ENCODE measurements at regions not wholly inside any gene's neighbourhood (a gene's known extent, or its start where the extent isn't known, plus 50 kb on each side); places are given as distances from the start of the nearest gene placed in this dataset.

DNA sequence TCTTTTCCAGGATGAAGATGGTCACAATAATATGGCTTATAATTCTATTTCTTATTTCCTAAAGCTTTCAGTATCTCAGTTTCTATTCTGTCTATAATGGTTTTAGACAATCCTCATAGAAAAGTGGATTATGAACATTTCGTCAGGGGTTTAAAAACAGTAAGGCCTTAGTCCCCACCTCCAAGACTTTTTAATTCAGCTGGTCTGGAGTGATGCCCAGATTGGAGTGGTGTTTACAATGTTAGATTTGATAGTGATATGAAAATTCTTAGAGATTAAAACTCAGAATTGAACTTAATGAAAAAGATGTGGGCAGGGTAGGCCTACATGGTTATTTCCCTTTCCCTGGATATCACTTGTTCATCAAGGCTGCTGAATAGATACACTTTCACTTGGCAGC, 1238.3 kb downstream of the SORCS3 start:
- DNase-seq (ENCODE audit: low read depth in 2 of 2), result no peak

DNA sequence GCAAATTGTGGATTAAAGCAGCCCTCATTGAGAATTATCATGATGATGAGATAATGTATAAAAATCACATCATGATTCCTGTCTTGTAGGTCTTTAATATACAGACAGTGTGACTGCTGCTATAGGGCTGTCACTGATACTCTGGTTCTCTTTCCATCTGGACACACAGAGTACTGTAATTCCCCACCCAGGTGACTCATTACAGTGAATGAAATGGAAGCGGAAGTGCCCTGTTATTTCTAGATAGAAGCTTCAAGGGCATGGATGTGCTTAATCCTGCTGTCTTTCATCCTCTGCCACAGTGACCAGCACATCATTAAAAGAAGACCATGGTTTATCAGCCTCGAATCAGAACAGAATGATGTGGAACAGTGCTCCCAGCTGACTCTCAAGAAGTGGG, 1234.0 kb downstream of the SORCS3 start:
- no peak for DNase-seq (ENCODE audit: low read depth in 2 of 2)

DNA sequence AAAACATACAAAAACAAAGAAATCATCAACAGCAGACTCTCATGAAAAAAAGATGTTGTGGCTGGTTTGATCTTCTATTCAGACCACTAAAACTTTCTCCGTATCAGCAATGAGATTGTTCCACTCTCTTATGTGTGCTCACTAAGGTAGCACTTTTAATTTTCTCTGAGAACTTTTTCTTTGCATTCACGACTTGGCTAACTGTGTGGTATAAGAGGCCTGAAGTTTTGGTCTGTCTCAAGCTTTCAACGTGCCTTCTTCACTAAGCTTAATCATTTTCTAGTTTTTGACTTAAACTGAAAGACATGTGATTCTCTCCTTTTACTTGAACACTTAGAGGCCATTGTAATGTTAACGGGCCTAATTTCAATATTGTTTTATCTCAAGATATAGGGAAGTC, 1231.6 kb downstream of the SORCS3 start:
- DNase-seq (ENCODE audit: low read depth in 2 of 2), result no peak

DNA sequence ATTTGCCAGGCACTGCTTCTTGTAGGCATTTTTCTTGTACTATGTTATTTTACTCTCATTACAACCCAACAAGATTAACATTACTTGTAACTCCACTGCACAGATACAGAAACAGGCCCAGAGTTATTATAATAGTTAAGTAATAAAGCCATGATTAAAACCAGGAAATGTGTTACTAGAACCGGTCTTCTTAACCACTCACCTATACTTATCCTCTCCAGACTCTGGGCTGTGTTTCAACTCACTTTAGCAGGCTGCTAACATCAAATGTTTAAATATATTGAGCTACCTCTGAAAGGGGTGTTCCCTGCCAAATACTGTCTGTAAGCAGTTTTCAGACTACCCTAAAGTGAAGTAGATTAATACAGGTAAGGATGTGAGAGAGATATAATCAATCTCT, 1227.8 kb downstream of the SORCS3 start:
- no peak for DNase-seq (ENCODE audit: low read depth in 2 of 2)

DNA sequence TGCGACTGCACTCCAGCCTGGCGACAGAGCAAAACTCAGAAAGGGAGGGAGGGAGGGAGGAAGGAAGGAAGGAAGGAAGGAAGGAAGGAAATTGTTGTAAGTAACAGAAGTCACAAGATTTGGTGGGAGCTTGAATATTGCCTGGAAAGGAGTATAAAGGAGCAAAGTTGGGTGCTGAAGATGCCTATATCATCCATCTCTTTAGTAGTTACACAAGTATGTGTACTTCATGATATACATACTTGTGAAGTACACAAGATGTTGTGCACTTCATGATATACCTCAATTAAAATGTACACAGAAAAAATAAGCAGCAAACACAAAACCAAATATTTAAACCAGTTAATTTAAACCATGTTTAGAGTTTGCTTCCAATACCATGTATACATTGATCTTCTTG, 1223.8 kb downstream of the SORCS3 start:
- no peak for DNase-seq (ENCODE audit: low read depth in 2 of 2)

DNA sequence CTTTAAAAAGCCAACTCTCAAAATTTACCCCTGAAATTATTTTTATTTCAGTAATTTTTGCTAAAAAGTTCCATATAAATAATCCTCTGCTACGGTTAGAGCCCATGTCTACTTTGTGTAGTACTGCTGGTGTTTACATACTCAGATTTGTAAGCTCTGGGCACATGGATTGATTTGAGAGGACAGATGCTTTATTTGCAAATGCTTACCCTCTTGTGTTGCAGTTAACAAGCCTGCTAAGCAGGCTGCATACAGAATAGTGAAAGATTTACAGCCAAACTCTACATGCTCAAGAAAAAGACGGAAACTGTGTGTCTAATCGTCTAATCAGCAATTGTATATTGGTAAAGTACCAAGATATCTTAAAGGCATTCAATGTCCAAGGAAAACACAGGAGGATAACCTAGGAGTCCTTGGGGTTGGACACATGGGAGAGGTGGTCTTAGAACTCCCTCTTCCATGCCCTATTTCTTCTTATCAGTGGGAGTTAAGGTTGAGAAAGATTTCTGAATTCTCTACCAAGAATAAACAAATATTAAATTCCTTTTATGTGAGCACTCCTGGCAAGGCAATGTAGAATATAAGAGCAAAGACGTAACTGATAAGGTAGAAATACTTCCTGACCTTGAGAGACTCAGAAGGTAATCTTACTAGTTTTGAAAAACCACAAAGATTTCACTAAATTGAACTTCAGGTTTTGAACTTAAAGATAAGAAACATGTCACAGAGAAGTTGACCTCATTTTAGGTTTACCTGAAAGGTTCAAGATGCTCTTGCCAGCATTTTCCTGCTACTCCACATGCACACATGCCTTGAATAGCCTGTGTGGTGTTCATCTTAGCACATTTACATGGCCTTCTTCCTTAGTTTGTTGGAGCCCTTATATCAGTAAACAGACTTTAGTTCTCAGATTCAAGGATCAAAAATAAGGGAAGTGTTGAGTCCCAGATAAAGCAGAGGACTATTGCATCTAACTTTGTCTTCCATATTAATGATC, 1216.5 kb downstream of the SORCS3 start:
- DNase-seq (ENCODE audit: low read depth in 2 of 2), result no peak

DNA sequence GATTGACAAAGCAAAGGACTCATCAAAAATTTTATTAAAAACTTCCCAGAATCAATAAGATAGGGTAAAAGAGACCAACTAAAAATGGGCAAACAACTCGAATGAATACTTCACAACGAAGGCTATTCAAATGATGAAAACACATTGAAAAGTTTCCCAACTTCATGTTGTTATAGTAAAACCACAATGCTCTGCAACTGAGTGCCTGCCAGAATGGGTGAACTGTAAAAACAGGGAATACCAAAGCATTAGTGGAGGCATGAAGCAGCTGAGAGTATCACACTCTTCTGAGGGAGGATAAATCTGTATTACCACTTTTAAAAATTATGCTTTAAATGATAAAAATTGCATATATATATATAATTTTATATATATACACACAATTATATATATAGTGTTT, 1214.7 kb downstream of the SORCS3 start:
- DNase-seq (ENCODE audit: low read depth in 2 of 2), result no peak

DNA sequence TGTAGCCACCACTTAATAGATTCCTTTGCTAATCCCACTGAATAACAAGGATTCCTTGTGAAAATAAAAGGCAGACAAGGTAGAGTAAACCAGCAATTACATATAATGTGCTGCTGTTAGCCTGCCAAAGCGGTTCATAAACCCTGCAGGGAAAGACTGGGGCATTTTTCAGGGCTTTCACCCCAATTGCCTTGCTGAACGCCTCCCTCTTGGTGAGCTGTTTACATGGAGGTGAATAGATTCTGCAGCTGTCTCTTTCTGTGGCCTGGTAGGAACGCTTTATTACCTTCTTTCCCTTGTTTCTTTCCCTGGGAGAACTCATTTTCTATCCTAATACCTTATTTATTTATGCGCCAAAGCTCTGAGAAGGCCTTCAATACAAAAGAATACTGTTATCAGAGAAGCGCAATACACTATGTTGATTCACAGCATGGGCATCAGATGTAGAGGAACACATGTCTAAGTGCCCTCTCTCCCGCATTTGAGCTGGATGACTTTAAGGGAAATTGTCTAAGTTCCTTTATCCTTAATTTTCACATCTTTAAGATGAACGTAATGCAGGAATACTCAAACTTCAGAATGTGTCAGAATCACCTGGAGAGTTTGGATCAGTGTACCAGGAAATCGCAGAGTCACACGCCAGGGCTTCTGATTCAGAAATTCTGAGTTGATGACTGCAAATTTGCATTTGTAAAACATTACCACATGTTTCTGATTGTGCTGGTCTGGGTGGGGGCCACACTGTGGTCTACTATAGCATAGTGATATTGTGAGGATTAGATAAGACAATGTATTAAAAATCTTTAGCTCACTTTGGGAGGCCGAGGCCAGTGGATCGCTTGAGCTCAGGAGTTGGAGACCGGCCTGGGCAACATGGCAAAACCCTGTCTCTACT, 1203.8 kb downstream of the SORCS3 start:
- no peak for DNase-seq (ENCODE audit: low read depth in 2 of 2)

DNA sequence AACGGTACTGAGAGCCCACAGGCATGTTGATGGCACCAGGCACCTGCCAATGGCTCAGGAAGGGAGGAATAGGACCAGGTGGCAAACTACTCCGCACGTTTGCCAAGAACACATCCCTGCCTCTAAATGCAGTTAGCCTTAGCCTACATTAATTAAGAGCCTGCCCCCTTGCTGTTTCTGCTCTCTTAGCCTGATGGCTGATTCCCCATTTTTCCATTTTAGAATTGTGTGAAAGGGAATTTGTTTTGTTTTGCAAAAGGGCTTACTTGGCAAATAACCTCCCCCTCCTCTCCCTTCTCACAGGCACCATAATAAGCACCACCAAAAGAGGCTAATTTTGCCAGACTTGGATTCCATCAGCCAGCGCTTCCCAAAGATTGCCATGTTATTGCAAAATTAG, 1203.2 kb downstream of the SORCS3 start:
- DNase-seq (ENCODE audit: low read depth in 2 of 2), result no peak

DNA sequence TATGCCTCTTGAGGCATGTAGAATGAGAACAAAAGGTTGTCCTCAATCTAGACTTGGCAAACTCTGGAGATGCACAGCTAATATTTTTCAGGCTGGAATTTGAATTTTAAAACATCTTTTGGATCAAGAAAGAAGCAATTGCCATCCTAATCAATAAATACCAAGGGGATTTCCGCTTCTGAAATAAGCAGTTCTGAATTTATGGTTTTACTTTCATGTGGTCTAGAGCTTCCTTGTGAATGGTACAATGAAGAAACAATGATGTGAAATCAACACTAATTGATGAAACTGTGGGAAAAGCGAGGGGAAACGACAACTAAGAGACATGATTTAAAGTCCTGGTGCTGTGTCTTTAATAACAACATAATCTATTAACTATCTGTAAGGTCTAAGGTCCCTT, 1202.7 kb downstream of the SORCS3 start:
- no peak for DNase-seq (ENCODE audit: low read depth in 2 of 2)

DNA sequence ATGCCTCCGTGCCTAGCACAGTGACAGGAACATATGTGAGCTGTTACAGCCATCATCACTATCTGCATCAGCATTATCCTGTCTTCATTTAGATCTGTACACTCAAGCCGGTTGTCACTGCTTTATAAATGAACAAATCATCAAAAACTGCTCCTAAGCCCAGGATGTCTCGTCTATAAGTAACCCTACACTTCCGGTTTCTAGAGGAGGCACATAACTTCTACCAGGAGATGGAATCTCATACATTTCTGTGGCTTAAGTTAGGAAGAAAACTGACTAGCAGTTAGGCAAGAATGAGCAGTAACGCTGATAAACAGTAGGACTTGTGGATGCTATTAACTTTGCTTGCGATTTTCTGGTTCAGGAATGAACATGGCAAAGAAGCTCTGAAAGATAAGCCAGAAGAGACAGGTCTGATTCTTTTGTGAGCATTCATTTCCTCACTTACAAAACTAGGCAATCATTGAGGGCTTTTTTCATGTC, 1199.2 kb downstream of the SORCS3 start:
- no peak for DNase-seq (ENCODE audit: low read depth in 2 of 2)

DNA sequence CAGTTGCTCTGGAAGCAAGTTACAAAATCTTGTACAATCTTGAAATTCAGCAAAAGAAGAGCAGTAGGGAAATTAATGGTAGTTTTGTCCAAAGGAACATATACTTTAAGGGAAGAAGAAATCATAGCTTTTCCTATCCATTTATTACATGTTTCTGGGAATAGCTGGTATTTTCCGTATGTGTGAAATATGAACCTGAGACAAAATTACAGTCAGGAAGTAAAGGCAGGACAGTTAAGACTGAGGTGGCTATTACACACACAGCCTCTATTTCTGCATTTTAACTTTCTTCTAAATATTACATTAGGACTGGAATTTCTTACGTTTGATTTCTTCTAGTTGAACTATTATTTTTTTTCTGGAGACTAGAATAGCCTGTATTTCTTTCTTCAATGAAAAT, 1197.3 kb downstream of the SORCS3 start:
- no peak for DNase-seq (ENCODE audit: low read depth in 2 of 2)

DNA sequence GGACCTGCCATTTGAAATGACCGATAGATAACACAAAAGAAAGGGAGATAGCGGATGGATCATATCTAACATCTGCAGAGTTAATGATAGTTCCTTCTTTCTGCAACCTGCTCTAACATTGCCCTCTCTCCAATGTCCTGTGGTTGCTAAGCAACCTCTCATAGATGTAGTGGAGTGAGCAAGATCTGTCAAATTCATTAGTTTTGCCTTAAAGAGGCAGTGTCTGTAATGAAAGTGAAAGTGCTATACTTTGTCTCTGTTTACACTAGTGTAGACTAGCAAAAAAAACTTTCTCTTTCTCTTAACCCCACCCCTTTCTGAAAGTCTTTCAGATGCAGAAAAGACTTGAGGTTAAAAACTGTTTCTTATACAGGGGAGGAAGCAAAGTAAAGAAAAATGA, 1196.9 kb downstream of the SORCS3 start:
- DNase-seq (ENCODE audit: low read depth in 2 of 2), result no peak

DNA sequence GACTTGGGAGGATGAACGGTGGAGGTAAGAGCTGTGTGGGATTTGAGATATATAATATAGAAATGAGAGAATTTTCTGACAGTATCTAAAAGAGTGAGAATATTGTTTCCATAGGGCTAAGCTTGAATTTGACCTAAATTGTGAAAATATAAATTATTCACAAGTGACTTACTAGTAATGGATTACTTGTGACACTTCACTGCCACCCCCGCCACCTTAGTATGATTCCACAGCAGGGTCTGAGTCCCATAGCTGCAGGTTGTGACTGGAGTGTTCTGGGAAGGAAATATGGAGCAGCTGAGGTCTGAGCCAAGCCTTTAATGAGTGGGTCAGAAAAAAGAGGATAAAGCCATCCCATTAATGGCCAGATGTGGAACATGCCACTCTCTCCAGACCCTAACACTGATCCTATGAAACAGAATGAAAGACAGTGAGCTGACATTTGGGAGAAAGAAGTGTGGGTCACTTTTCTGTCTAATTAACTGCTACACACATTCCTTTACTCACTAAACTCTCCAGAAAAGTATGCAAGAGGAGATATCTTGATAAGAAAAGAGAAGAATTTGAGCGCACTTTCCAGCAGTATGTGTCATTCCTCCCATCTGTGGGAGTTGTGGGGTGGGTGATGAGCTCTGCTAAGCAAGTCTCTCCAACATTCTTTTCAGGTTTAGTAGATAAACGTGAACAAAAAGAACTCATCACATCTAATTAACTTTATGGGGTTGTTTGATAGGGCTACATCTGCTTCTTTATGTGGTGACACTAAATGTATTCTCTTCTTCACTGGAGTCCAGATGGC, 1193.4 kb downstream of the SORCS3 start:
- no peak for DNase-seq (ENCODE audit: low read depth in 2 of 2)

DNA sequence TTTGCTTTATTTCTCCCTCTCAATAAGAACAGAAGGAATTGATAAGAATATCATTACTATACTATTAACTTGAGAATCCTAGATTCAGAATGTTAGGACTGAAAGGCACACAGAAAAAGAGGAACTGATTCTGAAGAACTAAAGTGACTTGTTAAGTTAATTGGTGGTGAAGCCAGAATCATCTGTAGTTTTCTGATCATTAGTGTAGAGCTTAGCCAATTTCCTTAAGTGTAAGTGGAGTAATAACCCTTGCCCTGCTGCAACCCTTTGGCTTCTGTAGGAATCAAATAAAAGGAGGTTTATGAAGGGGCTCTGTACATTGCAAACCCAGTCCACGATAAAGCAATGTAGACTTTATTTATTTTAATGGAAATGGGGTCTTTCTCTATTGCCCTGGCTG, 1186.0 kb downstream of the SORCS3 start:
- no peak for DNase-seq (ENCODE audit: low read depth in 2 of 2)

DNA sequence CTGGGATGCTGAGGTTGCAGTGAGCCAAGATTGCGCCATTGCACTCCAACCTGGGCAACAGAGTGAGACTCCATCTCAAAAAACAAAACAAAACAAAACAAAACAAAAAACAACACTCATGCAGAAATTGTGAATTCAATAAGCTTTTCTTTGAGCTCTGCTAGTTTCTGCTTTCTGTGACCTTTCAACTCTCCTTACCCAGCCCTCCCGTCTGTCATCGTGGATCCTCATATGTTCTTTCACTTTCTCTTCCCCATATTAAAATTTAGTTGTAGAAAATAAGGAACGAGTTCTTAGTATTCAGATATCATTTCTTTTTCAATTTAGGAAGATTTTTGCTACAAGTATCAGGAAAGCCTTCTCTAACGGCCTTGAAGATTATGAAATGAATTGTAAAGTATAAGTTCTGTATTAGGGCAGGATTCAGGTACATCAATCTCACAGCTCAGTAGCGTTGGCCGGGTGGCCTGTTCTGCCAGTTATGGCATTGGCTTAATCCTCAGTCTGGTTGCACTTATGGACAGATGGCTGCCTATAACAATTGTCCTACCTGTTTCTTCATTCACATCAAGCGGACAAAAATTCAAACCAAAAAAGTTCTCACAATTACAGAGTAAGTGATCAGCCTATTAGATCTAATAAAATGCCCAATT, 1167.0 kb downstream of the SORCS3 start:
- no peak for DNase-seq (ENCODE audit: low read depth in 2 of 2)

DNA sequence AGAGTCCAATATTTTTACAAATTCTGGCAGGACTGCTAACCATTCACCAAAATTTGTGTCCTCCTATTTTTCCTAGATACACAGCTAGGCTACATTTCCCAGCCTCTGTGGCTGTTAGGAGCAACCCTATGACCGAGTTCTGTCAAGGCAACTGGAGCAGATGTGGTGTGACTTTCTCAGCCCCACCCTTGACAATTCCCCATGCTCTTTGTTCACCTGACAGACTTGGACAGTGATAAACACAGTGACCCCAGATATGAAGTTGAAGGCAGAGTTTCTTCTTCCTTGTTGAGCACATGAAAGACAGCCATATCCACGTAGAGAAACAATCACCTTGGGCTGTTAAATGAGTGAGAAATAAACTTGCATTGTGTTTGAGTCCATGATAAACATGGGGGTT, 1162.1 kb downstream of the SORCS3 start:
- no peak for DNase-seq (ENCODE audit: low read depth in 2 of 2)

DNA sequence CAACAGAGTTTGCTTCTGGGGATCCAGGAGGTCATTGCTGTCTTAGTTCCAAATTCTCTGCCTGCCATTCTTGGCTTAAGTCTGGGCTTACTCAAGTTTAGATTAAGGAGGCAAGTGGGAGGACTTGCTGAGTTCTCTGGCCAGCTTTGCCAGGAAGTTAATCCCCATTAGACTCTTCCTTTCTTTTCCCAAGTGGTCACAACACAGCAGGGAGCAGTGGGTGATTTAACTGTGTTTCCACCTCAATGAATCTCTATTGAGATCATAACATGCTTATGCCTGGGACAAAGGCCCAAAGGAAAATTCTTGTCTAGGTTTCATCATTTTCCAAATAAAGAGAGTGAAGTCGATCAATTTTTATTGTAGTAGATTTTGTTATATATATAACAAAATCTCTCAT, 1159.6 kb downstream of the SORCS3 start:
- DNase-seq (ENCODE audit: low read depth in 2 of 2), result no peak

DNA sequence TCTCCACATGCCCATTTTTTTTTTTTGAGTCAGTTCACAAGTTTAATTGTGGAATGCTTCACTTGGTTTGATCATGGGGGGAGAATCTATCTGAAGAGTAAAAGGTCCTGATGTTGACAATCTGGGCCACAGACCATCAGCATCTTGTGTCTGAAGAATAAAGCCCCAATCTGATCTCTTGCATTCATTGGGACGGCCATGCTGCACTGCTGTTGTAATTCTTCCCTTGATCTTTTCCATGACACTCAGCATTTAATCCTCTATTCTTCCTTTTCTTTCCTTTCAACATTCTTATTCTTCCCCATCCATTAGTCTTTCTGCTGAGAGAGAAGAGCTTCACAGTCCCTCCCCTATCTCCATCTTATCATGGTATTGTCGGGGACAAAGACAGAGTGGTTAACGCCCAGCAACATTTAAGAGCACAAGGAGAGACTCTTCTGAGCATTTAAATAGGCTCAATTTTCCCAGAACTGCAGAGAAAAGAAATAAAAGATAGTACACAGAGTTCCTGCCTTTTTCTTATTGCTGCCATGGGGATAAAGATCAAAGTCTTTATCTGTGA, 1157.3 kb downstream of the SORCS3 start:
- no peak for DNase-seq (ENCODE audit: low read depth in 2 of 2)

DNA sequence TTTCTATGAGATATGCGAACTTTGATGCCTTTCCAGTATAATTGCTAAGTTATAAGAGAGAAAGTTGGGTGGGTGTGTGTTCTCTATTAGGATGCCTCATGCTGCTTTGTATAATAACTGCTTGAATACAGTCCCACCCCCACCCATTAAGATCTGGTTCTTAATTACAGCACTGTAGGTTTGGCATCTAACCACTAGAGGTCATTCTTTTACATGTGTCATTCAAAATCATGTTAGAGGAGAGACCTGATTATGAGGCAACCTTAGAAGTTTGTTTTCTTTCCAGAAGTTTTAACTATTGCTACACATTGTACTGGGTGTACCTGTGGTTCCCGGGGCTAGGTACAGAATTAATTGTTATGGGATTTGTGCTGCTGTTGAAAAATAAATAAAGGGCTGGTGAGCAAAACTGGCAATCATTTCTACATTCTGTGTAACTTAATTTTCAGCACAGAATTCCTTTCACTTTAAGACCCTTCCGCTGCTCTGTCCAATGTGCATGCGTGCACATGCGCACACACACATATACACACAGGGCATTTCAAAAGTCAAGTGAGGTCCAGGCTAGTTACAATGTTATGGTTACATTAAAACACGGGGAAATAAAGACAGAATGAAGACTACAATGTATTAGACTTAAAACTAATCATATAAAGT, 1156.3 kb downstream of the SORCS3 start:
- DNase-seq (ENCODE audit: low read depth in 2 of 2), result no peak
